SJCRH30 (cell line): ENCODE measurements at regions not wholly inside any gene's neighbourhood (a gene's known extent, or its start where the extent isn't known, plus 50 kb on each side); places are given as distances from the start of the nearest gene placed in this dataset.
"Not testable (repeated sequence)": the region's sequence is repeated elsewhere in the genome, so short reads cannot be mapped to it uniquely, and the experiment has no call there.

Source experiments
- DNase-seq, 2 experiments: peaks; one replicate each; pipeline ENCODE4 v3.0.0-alpha.2; 2015 to 2020
- H3K27ac ChIP-seq: fragments of 250-450 bp; sonication (Bioruptor Pico); 2 replicates; pipeline ENCODE4 v1.5.1; 2020; ENCODE audit warnings: mild to moderate bottlenecking, moderate library complexity
- H3K27me3 ChIP-seq: fragments of 250-450 bp; sonication (Bioruptor Pico); 2 replicates; pipeline ENCODE4 v1.5.1; 2020; ENCODE audit warnings: mild to moderate bottlenecking, moderate library complexity
- H3K36me3 ChIP-seq: fragments of 250-450 bp; sonication (Bioruptor Pico); 2 replicates; pipeline ENCODE4 v1.5.1; 2020; ENCODE audit warnings: mild to moderate bottlenecking, moderate library complexity
- H3K4me1 ChIP-seq: fragments of 250-450 bp; sonication (Bioruptor Pico); 2 replicates; pipeline ENCODE4 v1.5.1; 2020; ENCODE audit warnings: mild to moderate bottlenecking, moderate library complexity
- H3K4me3 ChIP-seq: fragments of 250-450 bp; sonication (Bioruptor Pico); 2 replicates; pipeline ENCODE4 v1.5.1; 2020; ENCODE audit warnings: mild to moderate bottlenecking, moderate library complexity
- H3K9me3 ChIP-seq: fragments of 250-450 bp; sonication (Bioruptor Pico); replicated peaks from 2 replicates; pipeline ENCODE4 v1.5.1; 2020; ENCODE audit warnings: mild to moderate bottlenecking, moderate library complexity

- H3K27ac ChIP-seq, result no peak overlapping the region
- peak in 1 of 2 experiments; percentile 6 for DNase-seq
- no peaks in the 10 kb centered on the region for H3K9me3 ChIP-seq
- no peaks in the 10 kb centered on the region for H3K4me1 ChIP-seq
- H3K27me3 ChIP-seq, result peaks cover 5% of the 10 kb centered on the region
- H3K36me3 ChIP-seq, result no peaks in the 10 kb centered on the region
- H3K4me3 ChIP-seq, result no peak overlapping the region
These were observed 854.1 kb downstream of the KCNJ2 start for GRCh38 chr17:71023249-71024030.

GRCh38 chr17:71024172-71024571, 854.8 kb downstream of the KCNJ2 start:
- Histone ChIP-seq H3K36me3 (no peaks in the 10 kb centered on the region), H3K4me1 (no peaks in the 10 kb centered on the region), H3K27ac (no peak overlapping the region), H3K9me3 (no peaks in the 10 kb centered on the region), H3K27me3 (peaks cover 5% of the 10 kb centered on the region), H3K4me3 (no peak overlapping the region)
- DNase-seq, result no peak

- DNase-seq, result no peak
- no peaks in the 10 kb centered on the region for H3K9me3 ChIP-seq
- no peaks in the 10 kb centered on the region for H3K4me1 ChIP-seq
- H3K36me3 ChIP-seq, result no peaks in the 10 kb centered on the region
- no peak overlapping the region for H3K27ac ChIP-seq
- H3K27me3 ChIP-seq, result peaks cover 5% of the 10 kb centered on the region
- H3K4me3 ChIP-seq, result no peak overlapping the region
These were observed 855.6 kb downstream of the KCNJ2 start for GRCh38 chr17:71024969-71025368.

- DNase-seq, result no peak
- no peaks in the 10 kb centered on the region for H3K36me3 ChIP-seq
- H3K4me1 ChIP-seq, result no peaks in the 10 kb centered on the region
- peaks cover 5% of the 10 kb centered on the region; the same call in 1 of the 2 replicates for H3K27me3 ChIP-seq
- no peaks in the 10 kb centered on the region for H3K9me3 ChIP-seq
- no peak overlapping the region for H3K27ac ChIP-seq
- no peak overlapping the region for H3K4me3 ChIP-seq
These were observed 859.9 kb downstream of the KCNJ2 start for GRCh38 chr17:71029246-71029645.

- H3K27ac ChIP-seq, H3K4me3 ChIP-seq, H3K27me3 ChIP-seq, DNase-seq, H3K9me3 ChIP-seq, H3K36me3 ChIP-seq, H3K4me1 ChIP-seq: not testable (repeated sequence)
These were observed 862.0 kb downstream of the KCNJ2 start for GRCh38 chr17:71031286-71031685.

DNA sequence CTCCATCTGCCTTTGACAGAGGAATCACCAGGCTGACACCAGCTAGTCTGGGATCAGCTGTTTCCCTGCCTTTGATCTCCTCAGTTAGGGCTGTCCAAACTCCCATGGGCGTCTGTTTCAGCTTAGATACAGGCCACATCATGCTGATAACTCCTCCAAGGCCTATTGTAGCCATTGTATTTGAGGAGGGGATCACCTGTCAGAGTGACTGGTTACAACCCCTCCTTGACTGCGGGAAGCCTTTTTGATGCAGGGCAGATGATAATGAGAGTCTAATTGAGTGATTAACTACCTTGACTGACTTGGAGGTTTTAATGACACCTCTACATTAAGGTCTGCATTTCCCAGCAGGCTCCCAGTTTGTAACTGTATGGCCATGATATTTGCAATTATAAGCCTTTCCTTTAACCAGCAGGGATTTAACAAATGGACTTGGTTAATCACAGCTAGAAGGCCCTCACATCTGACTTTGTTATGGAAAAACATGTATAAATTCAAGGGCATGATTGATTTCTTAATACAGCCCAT, 863.5 kb downstream of the KCNJ2 start:
- Histone ChIP-seq H3K9me3 (no peaks in the 10 kb centered on the region), H3K4me1 (no peaks in the 10 kb centered on the region), H3K36me3 (no peaks in the 10 kb centered on the region), H3K27me3 (0 out of 2 replicates have a peak, but pooled peaks cover 5% of the 10 kb centered on the region), H3K4me3 (no peak overlapping the region), H3K27ac (no peak overlapping the region)
- no peak for DNase-seq

DNA sequence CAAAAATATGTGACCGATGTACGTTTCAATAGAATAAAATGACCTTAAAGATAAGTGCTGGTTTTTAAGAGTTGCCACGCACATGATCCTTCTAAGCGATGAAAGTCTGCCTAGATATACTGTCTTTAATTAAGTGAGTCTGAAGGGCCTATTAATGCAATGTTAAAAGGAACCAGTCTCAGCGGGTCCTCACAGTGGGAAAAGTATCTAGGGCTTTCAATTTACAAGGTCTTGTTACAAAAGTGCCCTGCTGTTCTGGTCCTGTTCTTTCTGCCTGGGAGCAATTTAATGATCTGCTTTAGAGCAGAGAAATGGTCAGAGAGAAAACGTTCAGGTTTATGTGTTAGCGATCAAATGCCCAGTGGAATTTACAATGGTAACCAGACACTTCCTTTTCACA, 864.0 kb downstream of the KCNJ2 start:
- 0 out of 2 replicates have a peak, but pooled peaks cover 5% of the 10 kb centered on the region for H3K27me3 ChIP-seq
- no peak for DNase-seq
- H3K9me3 ChIP-seq, result no peaks in the 10 kb centered on the region
- no peak overlapping the region for H3K27ac ChIP-seq
- no peaks in the 10 kb centered on the region for H3K4me1 ChIP-seq
- H3K4me3 ChIP-seq, result no peak overlapping the region
- H3K36me3 ChIP-seq, result no peaks in the 10 kb centered on the region

- no peak for DNase-seq
- Histone ChIP-seq H3K36me3 (no peaks in the 10 kb centered on the region), H3K27me3 (0 out of 2 replicates have a peak, but pooled peaks cover 5% of the 10 kb centered on the region), H3K4me1 (no peaks in the 10 kb centered on the region), H3K9me3 (no peaks in the 10 kb centered on the region), H3K4me3 (no peak overlapping the region), H3K27ac (no peak overlapping the region)
These were observed 865.9 kb downstream of the KCNJ2 start for GRCh38 chr17:71035226-71035625.

DNA sequence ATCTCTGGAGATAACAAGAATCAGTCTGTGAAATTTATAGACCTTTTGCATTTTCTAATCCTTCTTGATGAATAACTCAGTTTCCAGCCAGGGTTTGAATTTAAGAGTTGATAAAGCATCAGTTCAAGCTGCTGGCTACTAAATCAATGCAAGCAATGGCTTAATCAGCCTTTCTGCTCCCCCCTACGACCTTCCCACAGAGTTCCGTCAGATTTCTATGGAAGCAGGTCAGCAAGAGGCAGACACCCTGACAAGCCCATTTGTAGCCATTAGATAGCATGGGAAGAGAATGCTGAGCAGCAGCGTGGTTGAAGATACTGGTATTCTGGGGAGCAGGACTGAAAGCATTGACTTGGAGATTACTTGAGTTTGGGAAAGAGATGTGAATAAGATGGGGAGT, 868.1 kb downstream of the KCNJ2 start:
- H3K36me3 ChIP-seq, result no peaks in the 10 kb centered on the region
- H3K27ac ChIP-seq, result no peak overlapping the region
- H3K4me3 ChIP-seq, result no peak overlapping the region
- no peaks in the 10 kb centered on the region for H3K4me1 ChIP-seq
- H3K27me3 ChIP-seq, result no peaks in the 10 kb centered on the region
- no peak for DNase-seq
- no peaks in the 10 kb centered on the region for H3K9me3 ChIP-seq

DNA sequence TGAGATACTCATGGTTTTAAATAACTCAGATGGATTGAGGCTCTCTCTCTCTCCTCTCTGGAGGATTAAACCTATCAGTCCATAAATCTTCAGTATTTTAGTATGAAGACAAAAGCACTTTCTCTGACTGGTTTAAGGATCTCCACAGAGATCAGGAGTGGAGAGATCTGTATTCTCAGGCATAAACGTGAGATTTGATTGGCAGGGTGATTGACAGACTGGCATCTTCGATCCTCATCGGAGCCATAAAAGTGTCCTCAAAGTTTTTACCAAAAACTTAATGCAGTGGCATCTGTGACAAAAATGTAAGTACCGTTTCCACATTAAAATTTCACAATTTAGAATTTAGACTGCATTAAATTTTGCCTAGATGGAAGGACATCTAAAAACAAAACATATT, 870.1 kb downstream of the KCNJ2 start:
- Histone ChIP-seq H3K27me3 (no peaks in the 10 kb centered on the region), H3K4me1 (no peaks in the 10 kb centered on the region), H3K36me3 (no peaks in the 10 kb centered on the region), H3K4me3 (no peak overlapping the region), H3K27ac (no peak overlapping the region), H3K9me3 (no peaks in the 10 kb centered on the region)
- DNase-seq, result no peak

- Histone ChIP-seq H3K4me3 (no peak overlapping the region), H3K9me3 (no peaks in the 10 kb centered on the region), H3K4me1 (no peaks in the 10 kb centered on the region), H3K36me3 (no peaks in the 10 kb centered on the region), H3K27me3 (no peaks in the 10 kb centered on the region), H3K27ac (no peak overlapping the region)
- no peak for DNase-seq
These were observed 883.6 kb downstream of the KCNJ2 start for GRCh38 chr17:71052971-71053370.

- no peak for DNase-seq
- H3K27me3 ChIP-seq, result no peaks in the 10 kb centered on the region
- H3K36me3 ChIP-seq, result no peaks in the 10 kb centered on the region
- H3K9me3 ChIP-seq, result no peaks in the 10 kb centered on the region
- H3K4me3 ChIP-seq, result no peak overlapping the region
- no peak overlapping the region for H3K27ac ChIP-seq
- no peaks in the 10 kb centered on the region for H3K4me1 ChIP-seq
These were observed 885.8 kb downstream of the KCNJ2 start for GRCh38 chr17:71055128-71055527.

- H3K9me3 ChIP-seq, result no peaks in the 10 kb centered on the region
- no peaks in the 10 kb centered on the region for H3K27me3 ChIP-seq
- no peaks in the 10 kb centered on the region for H3K4me1 ChIP-seq
- H3K36me3 ChIP-seq, result no peaks in the 10 kb centered on the region
- no peak overlapping the region for H3K4me3 ChIP-seq
- no peak for DNase-seq
- no peak overlapping the region for H3K27ac ChIP-seq
These were observed 888.1 kb downstream of the KCNJ2 start for GRCh38 chr17:71057448-71057847.

DNA sequence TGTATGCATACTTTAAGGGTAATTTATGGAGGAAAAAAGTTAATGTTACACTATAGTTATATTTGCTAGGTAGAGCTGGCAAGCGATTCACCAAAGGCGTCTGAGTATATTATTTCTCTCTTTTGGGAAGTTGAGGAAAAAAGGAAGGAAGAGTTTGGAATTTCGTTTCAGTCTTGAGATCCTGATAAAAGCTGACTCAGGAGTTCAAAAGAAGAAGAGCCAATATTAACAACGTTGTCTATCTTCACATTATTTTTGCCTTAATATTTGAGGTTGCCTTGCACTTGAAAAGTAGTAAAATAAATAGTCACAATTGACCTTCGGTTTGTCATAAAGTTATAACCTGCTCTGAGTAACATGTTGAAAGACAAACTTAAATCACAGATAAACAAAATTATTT, 888.6 kb downstream of the KCNJ2 start:
- Histone ChIP-seq H3K27me3 (no peaks in the 10 kb centered on the region), H3K9me3 (no peaks in the 10 kb centered on the region), H3K36me3 (no peaks in the 10 kb centered on the region), H3K27ac (no peak overlapping the region), H3K4me3 (no peak overlapping the region), H3K4me1 (no peaks in the 10 kb centered on the region)
- no peak for DNase-seq

- Histone ChIP-seq H3K4me1 (no peaks in the 10 kb centered on the region), H3K36me3 (no peaks in the 10 kb centered on the region)
These were observed 893.8 kb downstream of the KCNJ2 start for GRCh38 chr17:71063127-71063526.

GRCh38 chr17:71063559-71063958, 894.2 kb downstream of the KCNJ2 start:
- no peaks in the 10 kb centered on the region for H3K27me3 ChIP-seq
- no peaks in the 10 kb centered on the region for H3K9me3 ChIP-seq

More at GRCh38 chr17:71063127-71063526, 893.8 kb downstream of the KCNJ2 start:
- H3K27ac ChIP-seq, result no peak overlapping the region
- no peak overlapping the region for H3K4me3 ChIP-seq
- H3K27me3 ChIP-seq, result no peaks in the 10 kb centered on the region
- DNase-seq, result no peak
- no peaks in the 10 kb centered on the region for H3K9me3 ChIP-seq

More at GRCh38 chr17:71063559-71063958, 894.2 kb downstream of the KCNJ2 start:
- no peaks in the 10 kb centered on the region for H3K4me1 ChIP-seq
- H3K36me3 ChIP-seq, result no peaks in the 10 kb centered on the region
- no peak overlapping the region for H3K4me3 ChIP-seq
- no peak for DNase-seq
- no peak overlapping the region for H3K27ac ChIP-seq
